ENCODE measurements at regions not wholly inside any gene's neighbourhood (a gene's known extent, or its start where the extent isn't known, plus 50 kb on each side); places are given as distances from the start of the nearest gene placed in this dataset.

- ATAC-seq = peak; percentile 91
- intact Hi-C loops (cut with DNase I) = loop anchor here (5.0 kb wide), 1 partner anchor 43 kb away; no protein-coding TSS in a partner anchor
- DNase-seq (ENCODE audit: missing footprints) = no peak
Measured at GRCh38 chr4:41318839-41319530, 62.3 kb downstream of the UCHL1 start.

DNA sequence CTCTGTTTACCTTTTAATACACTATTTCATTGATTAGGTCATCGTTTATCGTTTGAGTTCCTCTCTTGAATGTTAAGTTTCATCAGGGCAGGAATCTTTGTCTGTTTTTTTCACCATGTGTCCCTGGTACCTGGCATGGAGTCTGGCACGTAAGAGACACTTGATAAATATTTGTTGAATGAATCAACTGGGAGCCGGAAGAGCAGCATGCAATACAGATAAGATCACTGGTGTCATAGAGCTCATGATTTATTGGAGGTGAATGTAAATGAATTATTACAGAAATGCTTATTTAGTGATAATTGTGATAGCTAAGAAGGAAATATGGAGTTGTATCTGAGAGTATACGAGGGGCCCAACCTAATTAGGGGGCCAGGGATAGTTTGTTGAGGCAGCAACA lies 62.8 kb downstream of the UCHL1 start:
- intact Hi-C loops (cut with DNase I) = loop anchor here (5.0 kb wide), 1 partner anchor 43 kb away; no protein-coding TSS in a partner anchor
- no peak for DNase-seq (ENCODE audit: missing footprints)
- no peak for ATAC-seq

DNA sequence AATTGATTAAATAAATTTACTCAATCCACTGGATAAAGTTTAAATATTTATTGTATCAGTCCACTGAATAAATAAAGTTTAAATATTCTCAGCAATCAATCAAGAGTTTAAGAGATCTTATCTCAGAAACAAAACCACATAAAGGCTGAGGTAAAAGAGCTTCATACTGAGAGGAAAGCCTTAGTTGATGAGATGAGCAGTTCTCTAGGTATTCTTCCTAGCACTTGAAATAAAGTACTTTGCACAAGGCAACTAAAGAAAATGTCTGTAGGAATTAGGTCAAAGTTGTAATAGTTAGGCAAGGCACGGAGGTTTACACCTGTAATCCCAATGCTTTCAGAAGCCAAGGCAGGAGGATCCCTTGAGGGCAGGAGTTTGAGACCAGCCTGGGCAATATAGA lies 63.5 kb downstream of the UCHL1 start:
- intact Hi-C loops (cut with DNase I) = no loop called here
- no peak for ATAC-seq
- DNase-seq (ENCODE audit: missing footprints) = no peak

GRCh38 chr4:41320786-41321185 lies 64.1 kb downstream of the UCHL1 start:
- intact Hi-C loops (cut with DNase I) = no loop called here
- DNase-seq (ENCODE audit: missing footprints) = no peak
- no peak for ATAC-seq

DNA sequence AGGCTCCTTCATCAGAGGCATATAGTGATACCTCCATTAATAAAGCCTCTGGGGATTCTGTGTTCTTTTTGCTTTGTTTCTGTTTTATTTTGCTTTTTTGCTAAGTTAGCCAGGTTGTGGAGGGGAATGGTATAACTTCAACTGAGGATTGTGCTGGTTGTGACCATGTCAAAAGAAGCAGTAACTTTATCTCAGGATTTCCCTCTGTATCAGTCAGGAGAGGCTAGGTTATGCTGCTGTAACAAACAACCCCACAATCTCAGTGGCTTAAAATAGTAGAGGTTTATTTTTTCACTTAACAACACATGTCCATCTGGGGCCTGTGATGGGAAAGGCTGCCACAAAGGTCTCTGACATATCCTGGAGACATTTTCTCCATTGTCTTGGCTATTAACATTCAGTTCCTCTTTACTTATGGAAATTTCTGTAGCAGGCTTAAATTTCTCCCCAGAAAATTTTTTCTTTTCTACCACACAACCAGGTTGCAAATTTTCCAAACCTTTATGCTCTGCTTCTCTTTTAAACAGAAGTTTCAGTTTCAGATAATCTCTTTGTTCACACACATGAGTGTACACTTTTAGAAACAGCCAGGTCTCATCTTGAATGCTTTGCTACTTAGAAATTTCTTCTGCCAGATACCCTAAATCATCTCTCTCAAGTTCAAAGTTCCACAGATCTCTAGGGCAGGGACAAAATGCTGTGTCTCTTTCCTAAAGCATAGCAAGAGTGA lies 64.7 kb downstream of the UCHL1 start:
- intact Hi-C loops (cut with DNase I) = no loop called here
- no peak for ATAC-seq
- DNase-seq (ENCODE audit: missing footprints) = no peak

DNA sequence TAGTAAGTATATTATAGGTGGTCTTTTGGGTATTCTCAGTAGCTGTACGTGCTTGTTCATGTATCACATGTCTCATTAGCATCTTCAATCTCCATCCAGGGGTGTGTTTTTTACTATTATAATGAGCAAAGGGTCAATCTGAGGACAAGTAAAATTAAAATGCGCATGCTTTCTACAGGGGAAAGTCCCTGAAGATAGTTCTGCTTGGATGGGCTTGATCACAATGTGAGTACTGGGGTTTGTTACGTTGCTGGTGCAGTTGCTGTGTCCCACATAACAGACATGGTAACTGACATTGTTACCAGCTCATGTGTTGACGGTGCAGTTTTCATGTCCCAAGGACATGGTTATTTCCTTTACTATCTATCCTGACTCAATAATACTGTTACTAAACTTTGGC lies 65.9 kb downstream of the UCHL1 start:
- intact Hi-C loops (cut with DNase I) = no loop called here
- ATAC-seq = no peak
- DNase-seq (ENCODE audit: missing footprints) = no peak

- ATAC-seq (no peak), DNase-seq (ENCODE audit: missing footprints) (no peak)
- intact Hi-C loops (cut with DNase I) = no loop called here
Measured at GRCh38 chr4:41323179-41323578, 66.5 kb downstream of the UCHL1 start.

DNA sequence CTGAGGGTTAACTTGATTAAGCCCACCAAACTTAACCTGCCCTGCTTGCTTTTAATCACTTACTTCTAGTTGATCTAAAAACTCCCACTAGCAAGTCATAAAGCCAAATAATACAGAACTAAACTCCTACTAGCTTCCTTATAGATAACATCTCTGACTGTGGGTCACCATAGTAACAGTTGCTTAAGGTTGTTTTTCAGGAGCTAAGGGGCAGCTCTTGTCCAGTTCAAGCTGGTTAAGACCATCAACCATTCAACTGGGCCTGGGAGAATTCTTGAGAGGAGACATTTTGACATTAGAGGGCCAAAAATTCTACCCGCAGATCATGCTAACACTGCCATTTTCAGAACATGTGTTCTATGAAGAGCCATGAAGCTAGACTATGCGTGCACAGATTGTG lies 67.0 kb downstream of the UCHL1 start:
- ATAC-seq (no peak), DNase-seq (ENCODE audit: missing footprints) (no peak)
- intact Hi-C loops (cut with DNase I) = no loop called here

- intact Hi-C loops (cut with DNase I) = no loop called here
Measured at GRCh38 chr4:41324861-41325260, 68.1 kb downstream of the UCHL1 start.

DNA sequence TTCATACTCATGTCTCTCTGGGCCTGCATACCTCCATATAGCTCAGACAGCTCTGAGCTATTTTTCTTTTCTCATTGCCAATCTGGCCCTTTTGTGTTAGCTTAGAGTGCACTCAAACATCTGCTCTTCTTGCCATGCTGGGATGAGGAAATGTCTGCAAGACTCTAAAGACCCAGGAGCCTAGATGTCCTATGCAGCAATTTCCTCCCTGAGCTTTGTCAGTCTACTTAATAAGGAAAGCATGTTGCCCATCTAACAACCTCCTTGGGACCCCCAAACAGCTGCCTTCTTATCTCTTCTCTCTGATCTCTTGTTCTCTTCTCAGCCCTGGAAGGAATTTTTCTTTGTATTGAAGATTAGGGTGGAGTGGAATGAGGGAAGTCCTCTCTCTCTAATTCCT lies 69.2 kb downstream of the UCHL1 start:
- no peak for ATAC-seq
- intact Hi-C loops (cut with DNase I) = no loop called here
- no peak for DNase-seq (ENCODE audit: missing footprints)

More at GRCh38 chr4:41324861-41325260, 68.1 kb downstream of the UCHL1 start:
- no peak for DNase-seq (ENCODE audit: missing footprints)
- no peak for ATAC-seq

GRCh38 chr4:41326776-41327175 lies 70.0 kb downstream of the UCHL1 start:
- DNase-seq (ENCODE audit: missing footprints) (no peak), ATAC-seq (no peak)
- intact Hi-C loops (cut with DNase I) = no loop called here

GRCh38 chr4:41327770-41328169 lies 71.0 kb downstream of the UCHL1 start:
- intact Hi-C loops (cut with DNase I) = no loop called here
- DNase-seq (ENCODE audit: missing footprints) = no peak
- ATAC-seq = no peak

- ATAC-seq (no peak), DNase-seq (ENCODE audit: missing footprints) (no peak)
- intact Hi-C loops (cut with DNase I) = no loop called here
Measured at GRCh38 chr4:41329361-41329760, 72.6 kb downstream of the UCHL1 start.

DNA sequence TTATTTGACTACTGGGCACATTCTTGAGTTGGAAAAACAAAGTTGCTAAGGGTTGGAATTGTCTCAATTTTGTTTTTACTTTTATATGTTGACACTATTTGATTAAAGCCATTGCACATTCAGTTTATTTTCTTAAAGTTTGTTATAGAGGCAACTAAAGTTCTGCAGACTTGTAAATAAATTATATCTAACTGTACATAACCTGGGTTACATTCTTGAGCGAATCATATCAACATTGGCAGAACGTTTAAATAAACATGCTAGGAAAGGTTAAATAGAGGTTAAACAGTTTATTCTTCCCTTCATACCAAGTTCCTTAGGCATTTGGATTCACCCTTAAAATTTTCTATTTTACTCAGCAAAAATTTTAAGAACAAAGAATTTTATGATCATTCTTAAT lies 74.5 kb downstream of the UCHL1 start:
- ATAC-seq (no peak), DNase-seq (ENCODE audit: missing footprints) (no peak)
- intact Hi-C loops (cut with DNase I) = no loop called here

GRCh38 chr4:41332510-41333054 lies 75.9 kb downstream of the UCHL1 start:
- DNase-seq (ENCODE audit: missing footprints) (no peak), ATAC-seq (no peak)
- intact Hi-C loops (cut with DNase I) = no loop called here

DNA sequence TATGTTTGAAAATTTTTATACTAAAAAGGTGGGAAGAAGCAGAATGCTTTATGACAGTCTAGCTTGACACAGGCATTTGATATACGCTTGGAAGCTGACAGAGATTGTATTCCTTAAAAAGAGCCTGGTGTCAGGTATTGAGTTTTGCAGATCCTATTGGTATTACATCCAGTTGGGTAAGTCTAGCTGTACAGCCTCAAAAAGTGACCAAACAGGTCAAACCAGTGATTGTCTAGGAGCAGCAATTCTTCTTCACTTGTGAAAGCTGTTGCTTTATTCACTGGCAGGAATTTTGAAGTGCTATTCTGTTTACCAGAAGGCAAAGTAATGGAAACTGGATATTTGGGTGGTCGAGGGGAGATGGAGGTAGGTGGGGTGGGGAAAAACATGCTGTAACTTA lies 77.5 kb downstream of the UCHL1 start:
- ATAC-seq = no peak
- intact Hi-C loops (cut with DNase I) = no loop called here
- DNase-seq (ENCODE audit: missing footprints) = no peak

DNA sequence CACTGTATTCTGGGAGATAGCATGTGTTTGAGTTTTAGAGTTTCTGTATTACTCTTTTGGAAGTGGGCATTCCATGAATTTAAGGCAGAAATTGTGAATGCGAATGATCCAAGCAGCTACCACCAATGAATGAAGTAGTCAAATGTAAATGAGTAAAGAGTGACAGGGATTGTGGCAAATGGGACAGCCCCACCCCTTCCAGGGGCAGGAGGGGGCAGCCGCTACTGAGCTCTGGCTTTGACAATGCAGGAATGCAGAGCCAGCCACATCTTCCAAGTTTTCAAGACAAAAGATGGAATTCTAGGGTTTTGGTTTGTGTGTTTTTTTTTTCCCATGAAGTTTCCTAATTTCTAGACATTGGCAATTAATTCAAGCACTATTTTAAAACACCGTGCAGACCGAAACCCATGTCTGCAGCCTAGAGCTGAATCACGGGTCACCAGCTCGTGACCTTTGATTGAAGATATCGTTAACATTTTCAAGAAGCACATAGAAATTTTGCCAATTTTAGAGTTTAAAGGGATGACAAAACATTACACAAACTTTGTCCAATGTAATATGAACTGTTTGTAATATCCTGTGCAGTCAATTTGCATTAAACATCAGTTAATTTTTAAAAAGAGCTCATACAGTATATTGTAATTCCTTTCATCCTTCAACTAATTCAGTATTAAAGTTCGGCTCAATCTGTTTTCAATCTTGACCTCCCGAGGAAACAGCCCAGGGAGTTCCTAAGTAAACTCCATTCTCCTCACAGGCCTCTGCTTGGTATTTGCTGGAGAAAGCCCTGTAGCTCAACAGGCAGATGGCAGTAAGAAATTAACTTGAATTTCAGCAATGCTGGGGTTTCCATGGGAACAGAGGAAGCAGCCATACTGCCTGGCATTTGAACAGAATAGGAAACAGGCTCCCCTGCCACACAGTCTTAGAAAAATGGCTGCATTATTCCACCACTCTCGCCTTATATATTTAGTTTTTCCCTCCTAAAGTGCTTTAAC lies 83.4 kb downstream of the UCHL1 start:
- peak; percentile 71 for ATAC-seq
- DNase-seq (ENCODE audit: missing footprints) = no peak
- intact Hi-C loops (cut with DNase I) = no loop called here

- no peak for DNase-seq (ENCODE audit: missing footprints)
- intact Hi-C loops (cut with DNase I) = no loop called here
- no peak for ATAC-seq
Measured at GRCh38 chr4:41346306-41347061, 89.8 kb downstream of the UCHL1 start.
